Endodermal cell (in vitro differentiated cells): ENCODE measurements at regions not wholly inside any gene's neighbourhood (a gene's known extent, or its start where the extent isn't known, plus 50 kb on each side); places are given as distances from the start of the nearest gene placed in this dataset.

ENCODE experiments used
- DNase-seq: peaks from one replicate; pipeline ENCODE4 v3.0.0-alpha.2; 2017
- H3K27ac ChIP-seq: 2 replicates; pipeline ENCODE4 v1.5.1; 2013; ENCODE audit warnings: mild to moderate bottlenecking, low read depth, low read length, moderate library complexity
- H3K27me3 ChIP-seq: 2 replicates; pipeline ENCODE4 v1.6.1; 2013; ENCODE audit warnings: mild to moderate bottlenecking, low read length, moderate library complexity; ENCODE audit not compliant: insufficient read depth, control insufficient read depth, poor library complexity, severe bottlenecking
- H3K36me3 ChIP-seq: 2 replicates; pipeline ENCODE4 v1.7.0; 2013; ENCODE audit warnings: mild to moderate bottlenecking, low read length, moderate library complexity; ENCODE audit not compliant: control insufficient read depth, insufficient read depth
- H3K4me1 ChIP-seq: one replicate; pipeline ENCODE4 v1.7.0; 2013; ENCODE audit warnings: low read length; ENCODE audit not compliant: control insufficient read depth, insufficient read depth
- H3K4me3 ChIP-seq: 2 replicates; pipeline ENCODE4 v1.5.1; 2013; ENCODE audit warnings: mild to moderate bottlenecking, low read length, moderate library complexity
- H3K9ac ChIP-seq: 2 replicates; pipeline ENCODE4 v1.6.1; 2013; ENCODE audit warnings: mild to moderate bottlenecking, low read length, moderate library complexity; ENCODE audit not compliant: poor library complexity, severe bottlenecking; ENCODE audit errors: extremely low read depth
- H3K9me3 ChIP-seq: 2 replicates; pipeline ENCODE4 v1.6.1; 2013; ENCODE audit warnings: mild to moderate bottlenecking, low read length, moderate library complexity; ENCODE audit not compliant: control insufficient read depth
- H3K27ac Mint-ChIP-seq: 2 replicates; pipeline ENCODE4 v1.8.0; 2020; ENCODE audit warnings: mixed read lengths
- H3K27me3 Mint-ChIP-seq: 2 replicates; pipeline ENCODE4 v1.8.0; 2021; ENCODE audit warnings: mild to moderate bottlenecking, mixed read lengths; ENCODE audit not compliant: insufficient read depth
- H3K36me3 Mint-ChIP-seq: 2 replicates; pipeline ENCODE4 v1.8.0; 2020; ENCODE audit warnings: low read depth, mixed read lengths
- H3K4me1 Mint-ChIP-seq: 2 replicates; pipeline ENCODE4 v1.8.0; 2020; ENCODE audit warnings: mixed read lengths
- H3K4me3 Mint-ChIP-seq: 2 replicates; pipeline ENCODE4 v1.8.0; 2020; ENCODE audit warnings: mild to moderate bottlenecking, moderate library complexity, mixed read lengths
- H3K9me3 Mint-ChIP-seq: 2 replicates; pipeline ENCODE4 v1.8.0; 2020; ENCODE audit warnings: mild to moderate bottlenecking, mixed read lengths
- WGBS, 2 experiments: methylation state at CpG; one replicate each; pipeline versions ENCODE4 v1.1.5 to v1.1.7; 2013; ENCODE audit warnings: missing lambda C conversion rate in 2 of 2, mixed read lengths in 1 of 2; ENCODE audit not compliant: insufficient coverage in 1 of 2, insufficient read length in 1 of 2; 5-methylcytosine and 5-hydroxymethylcytosine counted together
- TF ChIP-seq, protein P1 (sequence below): fragments of 200-600 bp; sonication (generic); conservative IDR thresholded peaks from 2 replicates; pipeline ENCODE4 v1.5.0; 2021; ENCODE audit warnings: antibody characterized with exemption, mild to moderate bottlenecking

DNA sequence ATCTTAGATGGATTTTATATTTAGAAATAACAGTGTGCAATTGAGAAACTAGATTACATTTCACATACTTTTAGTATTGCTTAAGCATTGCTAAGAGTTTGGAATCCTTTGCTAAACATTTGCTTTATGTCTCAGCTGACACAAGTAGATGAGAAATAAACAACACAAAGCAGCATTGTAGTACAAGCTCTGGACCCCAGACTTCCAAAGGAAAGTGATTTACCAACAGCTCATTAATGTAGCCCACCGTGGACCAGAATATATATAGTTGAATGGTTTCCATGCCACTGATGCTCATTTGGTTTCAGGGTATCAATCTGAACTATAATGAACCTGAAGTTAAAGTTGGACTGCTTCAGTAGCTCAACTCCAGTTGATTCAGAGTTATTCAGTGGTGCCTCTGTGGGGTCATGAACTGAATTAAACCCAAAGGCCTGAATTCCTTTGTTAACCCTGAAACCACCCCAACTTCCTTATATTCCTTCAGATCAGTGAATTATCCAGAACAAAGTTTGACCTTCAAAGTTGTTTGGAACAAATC is 132.1 kb upstream of the NEIL3 start:
- 90% methylated on average over 1 of the region's 1 CpG; no CpG with 5 or more reads in 1 of the 2 experiments for WGBS, 2 experiments
- Mint-ChIP-seq H3K36me3 (no peaks in the 10 kb centered on the region), H3K4me3 (no peak overlapping the region), H3K9me3 (no peaks in the 10 kb centered on the region), H3K4me1 (no peaks in the 10 kb centered on the region), H3K27me3 (no peaks in the 10 kb centered on the region), H3K27ac (no peak overlapping the region)
- Histone ChIP-seq H3K36me3 (no peaks in the 10 kb centered on the region), H3K9ac (no peak overlapping the region), H3K4me3 (no peak overlapping the region), H3K4me1 (no peaks in the 10 kb centered on the region), H3K27me3 (no peaks in the 10 kb centered on the region), H3K27ac (no peak overlapping the region), H3K9me3 (no peaks in the 10 kb centered on the region)
- DNase-seq = no peak
- TF ChIP-seq, protein P1, sequence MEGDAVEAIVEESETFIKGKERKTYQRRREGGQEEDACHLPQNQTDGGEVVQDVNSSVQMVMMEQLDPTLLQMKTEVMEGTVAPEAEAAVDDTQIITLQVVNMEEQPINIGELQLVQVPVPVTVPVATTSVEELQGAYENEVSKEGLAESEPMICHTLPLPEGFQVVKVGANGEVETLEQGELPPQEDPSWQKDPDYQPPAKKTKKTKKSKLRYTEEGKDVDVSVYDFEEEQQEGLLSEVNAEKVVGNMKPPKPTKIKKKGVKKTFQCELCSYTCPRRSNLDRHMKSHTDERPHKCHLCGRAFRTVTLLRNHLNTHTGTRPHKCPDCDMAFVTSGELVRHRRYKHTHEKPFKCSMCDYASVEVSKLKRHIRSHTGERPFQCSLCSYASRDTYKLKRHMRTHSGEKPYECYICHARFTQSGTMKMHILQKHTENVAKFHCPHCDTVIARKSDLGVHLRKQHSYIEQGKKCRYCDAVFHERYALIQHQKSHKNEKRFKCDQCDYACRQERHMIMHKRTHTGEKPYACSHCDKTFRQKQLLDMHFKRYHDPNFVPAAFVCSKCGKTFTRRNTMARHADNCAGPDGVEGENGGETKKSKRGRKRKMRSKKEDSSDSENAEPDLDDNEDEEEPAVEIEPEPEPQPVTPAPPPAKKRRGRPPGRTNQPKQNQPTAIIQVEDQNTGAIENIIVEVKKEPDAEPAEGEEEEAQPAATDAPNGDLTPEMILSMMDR = no peak

DNA sequence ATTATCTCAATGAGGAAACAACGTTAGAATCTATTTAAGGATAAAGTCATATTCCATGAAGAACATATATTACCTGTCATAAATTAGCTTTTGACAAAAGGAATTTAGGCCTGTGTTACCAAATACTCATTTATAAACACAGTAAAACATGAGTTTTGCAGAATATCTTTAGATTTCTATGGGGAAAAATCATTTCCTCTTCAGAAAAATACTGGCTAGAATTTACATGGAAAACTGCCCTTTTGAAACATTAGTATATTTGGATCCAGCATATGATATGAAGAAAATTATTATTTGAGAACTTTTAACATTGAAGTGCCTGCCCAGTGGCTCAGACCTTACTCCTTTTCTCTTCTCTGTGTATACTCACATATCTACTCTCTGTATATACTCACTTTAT is 131.4 kb upstream of the NEIL3 start:
- no peaks in the 10 kb centered on the region for H3K9me3 ChIP-seq
- no peaks in the 10 kb centered on the region for H3K4me1 Mint-ChIP-seq
- H3K36me3 Mint-ChIP-seq = no peaks in the 10 kb centered on the region

DNA sequence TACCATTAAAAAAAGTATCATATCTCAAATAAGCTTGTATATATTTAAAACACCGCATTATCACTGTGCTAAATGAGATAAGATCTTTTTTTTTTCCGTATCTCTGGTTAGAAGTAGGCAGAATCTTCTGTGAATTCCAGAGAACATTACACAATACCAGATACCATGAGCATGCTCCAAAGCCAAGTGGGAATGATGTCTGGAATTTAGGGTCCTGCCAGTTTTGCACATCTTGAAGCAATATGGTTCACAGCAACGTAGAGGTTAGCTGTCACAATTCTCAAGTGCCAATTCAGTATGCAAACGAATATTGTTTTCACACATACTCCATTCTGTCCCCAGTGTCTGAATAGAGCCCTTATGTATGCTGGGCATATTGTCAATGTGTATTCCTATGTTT is 127.5 kb upstream of the NEIL3 start:
- H3K36me3 ChIP-seq = no peaks in the 10 kb centered on the region
- H3K27ac ChIP-seq = no peak overlapping the region
- H3K4me1 ChIP-seq = no peaks in the 10 kb centered on the region
- no peak overlapping the region for H3K9ac ChIP-seq
- no peaks in the 10 kb centered on the region for H3K27me3 ChIP-seq
- H3K36me3 Mint-ChIP-seq = no peaks in the 10 kb centered on the region
- H3K9me3 ChIP-seq = no peaks in the 10 kb centered on the region
- no peak overlapping the region for H3K27ac Mint-ChIP-seq
- no peak for DNase-seq
- H3K4me1 Mint-ChIP-seq = no peaks in the 10 kb centered on the region
- H3K27me3 Mint-ChIP-seq = no peaks in the 10 kb centered on the region
- no peaks in the 10 kb centered on the region for H3K9me3 Mint-ChIP-seq
- TF ChIP-seq, protein P1 = no peak
- H3K4me3 ChIP-seq = no peak overlapping the region
- no peak overlapping the region for H3K4me3 Mint-ChIP-seq
- WGBS, 2 experiments = 93 to 100% methylated on average over 1 to 4 of the region's 4 CpGs

More for the DNA sequence above, 131.4 kb upstream of the NEIL3 start:
- Histone ChIP-seq H3K36me3 (no peaks in the 10 kb centered on the region), H3K4me3 (no peak overlapping the region), H3K4me1 (no peaks in the 10 kb centered on the region), H3K9ac (no peak overlapping the region), H3K27ac (no peak overlapping the region), H3K27me3 (no peaks in the 10 kb centered on the region)
- Mint-ChIP-seq H3K9me3 (no peaks in the 10 kb centered on the region), H3K27ac (no peak overlapping the region), H3K27me3 (no peaks in the 10 kb centered on the region), H3K4me3 (no peak overlapping the region)
- 88% methylated on average over 1 of the region's 1 CpG; no CpG with 5 or more reads in 1 of the 2 experiments for WGBS, 2 experiments
- no peak for DNase-seq
- TF ChIP-seq, protein P1 = no peak
